NCI-H510A treated with DMSO at 0.1 percent for 48 hours (cell line): ENCODE measurements at regions not wholly inside any gene's neighbourhood (a gene's known extent, or its start where the extent isn't known, plus 50 kb on each side); places are given as distances from the start of the nearest gene placed in this dataset.
"Not testable (repeated sequence)": the region's sequence is repeated elsewhere in the genome, so short reads cannot be mapped to it uniquely, and the experiment has no call there.

Experiments used
- DNase-seq: peaks from one replicate; lab custom pipeline; 2025; lab: John Stamatoyannopoulos, UW

- no peak for DNase-seq
These were observed 52.7 kb upstream of the NCK2 start for GRCh38 chr2:105691947-105692390.

GRCh38 chr2:105690566-105690965 lies 54.1 kb upstream of the NCK2 start:
- no peak for DNase-seq

- no peak for DNase-seq
These were observed 55.2 kb upstream of the NCK2 start for GRCh38 chr2:105689484-105689883.

- DNase-seq: no peak
These were observed 55.8 kb upstream of the NCK2 start for GRCh38 chr2:105688946-105689345.

GRCh38 chr2:105686588-105686987 lies 58.1 kb upstream of the NCK2 start:
- DNase-seq: no peak

GRCh38 chr2:105683011-105683492 lies 61.7 kb upstream of the NCK2 start:
- no peak for DNase-seq

- no peak for DNase-seq
These were observed 62.3 kb upstream of the NCK2 start for GRCh38 chr2:105682401-105682800.

- no peak for DNase-seq
These were observed 62.8 kb upstream of the NCK2 start for GRCh38 chr2:105681927-105682326.

- no peak for DNase-seq
These were observed 64.4 kb upstream of the NCK2 start for GRCh38 chr2:105680357-105680756.

- DNase-seq: no peak
These were observed 66.4 kb upstream of the NCK2 start for GRCh38 chr2:105678346-105678745.

GRCh38 chr2:105677901-105678300 lies 66.8 kb upstream of the NCK2 start:
- DNase-seq: no peak

- DNase-seq: no peak
These were observed 68.9 kb upstream of the NCK2 start for GRCh38 chr2:105675841-105676240.

- no peak for DNase-seq
These were observed 69.7 kb upstream of the NCK2 start for GRCh38 chr2:105674859-105675541.

- no peak for DNase-seq
These were observed 70.3 kb upstream of the NCK2 start for GRCh38 chr2:105674401-105674800.

- DNase-seq: no peak
These were observed 73.6 kb upstream of the NCK2 start for GRCh38 chr2:105671156-105671555.

- no peak for DNase-seq
These were observed 75.3 kb upstream of the NCK2 start for GRCh38 chr2:105669384-105669891.

- no peak for DNase-seq
These were observed 79.2 kb upstream of the NCK2 start for GRCh38 chr2:105665480-105665879.

GRCh38 chr2:105660489-105660888 lies 84.2 kb upstream of the NCK2 start:
- no peak for DNase-seq

GRCh38 chr2:105655723-105656606 lies 88.7 kb upstream of the NCK2 start:
- not testable (repeated sequence) for DNase-seq

GRCh38 chr2:105655244-105655643 lies 89.5 kb upstream of the NCK2 start:
- no peak for DNase-seq

GRCh38 chr2:105654474-105655004 lies 90.2 kb upstream of the NCK2 start:
- no peak for DNase-seq

GRCh38 chr2:105653302-105653701 lies 91.4 kb upstream of the NCK2 start:
- no peak for DNase-seq
